NCI-H2081 (cell line): ENCODE measurements at regions not wholly inside any gene's neighbourhood (a gene's known extent, or its start where the extent isn't known, plus 50 kb on each side); places are given as distances from the start of the nearest gene placed in this dataset.

ENCODE experiments used
- DNase-seq, 2 experiments: peaks; one replicate each; lab custom pipeline; 2025; lab: John Stamatoyannopoulos, UW

DNA sequence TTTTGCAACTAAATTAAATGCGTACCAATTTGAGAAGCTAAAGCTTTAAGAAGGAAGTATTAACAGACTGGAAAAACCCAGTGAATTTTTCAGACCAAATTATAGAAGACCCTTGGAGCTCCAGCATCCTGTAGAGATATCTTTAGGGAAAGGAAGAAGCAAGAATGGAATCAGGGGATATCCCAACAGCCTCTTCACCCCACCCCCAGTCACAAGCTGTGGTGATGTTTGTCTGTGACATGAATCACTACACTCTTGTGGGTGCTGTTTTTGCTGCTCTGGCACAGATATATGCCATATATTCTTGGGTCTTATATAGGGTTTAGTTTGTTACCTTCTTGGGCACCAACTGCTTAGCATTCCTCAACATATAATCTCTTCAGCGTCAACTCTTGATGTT lies 78.5 kb upstream of the BCL6 start:
- DNase-seq: no peak

DNA sequence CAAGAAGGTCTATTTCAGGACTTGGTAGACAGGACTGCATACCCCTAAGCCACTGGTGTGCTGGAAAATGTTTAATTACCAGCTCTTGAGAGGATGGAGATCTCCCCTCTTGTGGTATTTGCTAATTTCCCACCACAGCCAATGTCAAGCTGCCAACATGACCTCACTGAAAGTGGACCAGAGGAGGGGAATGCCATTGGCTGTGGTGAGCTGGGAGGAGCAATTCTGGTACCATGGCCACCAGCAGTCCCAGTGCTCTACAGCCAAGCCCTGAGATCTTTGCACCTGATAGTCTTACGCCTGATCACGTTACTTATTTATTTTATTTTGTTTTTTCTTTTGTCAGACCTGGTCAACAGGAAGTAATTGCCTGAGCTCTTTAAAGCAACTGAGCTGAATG lies 82.5 kb upstream of the BCL6 start:
- no peak for DNase-seq

DNA sequence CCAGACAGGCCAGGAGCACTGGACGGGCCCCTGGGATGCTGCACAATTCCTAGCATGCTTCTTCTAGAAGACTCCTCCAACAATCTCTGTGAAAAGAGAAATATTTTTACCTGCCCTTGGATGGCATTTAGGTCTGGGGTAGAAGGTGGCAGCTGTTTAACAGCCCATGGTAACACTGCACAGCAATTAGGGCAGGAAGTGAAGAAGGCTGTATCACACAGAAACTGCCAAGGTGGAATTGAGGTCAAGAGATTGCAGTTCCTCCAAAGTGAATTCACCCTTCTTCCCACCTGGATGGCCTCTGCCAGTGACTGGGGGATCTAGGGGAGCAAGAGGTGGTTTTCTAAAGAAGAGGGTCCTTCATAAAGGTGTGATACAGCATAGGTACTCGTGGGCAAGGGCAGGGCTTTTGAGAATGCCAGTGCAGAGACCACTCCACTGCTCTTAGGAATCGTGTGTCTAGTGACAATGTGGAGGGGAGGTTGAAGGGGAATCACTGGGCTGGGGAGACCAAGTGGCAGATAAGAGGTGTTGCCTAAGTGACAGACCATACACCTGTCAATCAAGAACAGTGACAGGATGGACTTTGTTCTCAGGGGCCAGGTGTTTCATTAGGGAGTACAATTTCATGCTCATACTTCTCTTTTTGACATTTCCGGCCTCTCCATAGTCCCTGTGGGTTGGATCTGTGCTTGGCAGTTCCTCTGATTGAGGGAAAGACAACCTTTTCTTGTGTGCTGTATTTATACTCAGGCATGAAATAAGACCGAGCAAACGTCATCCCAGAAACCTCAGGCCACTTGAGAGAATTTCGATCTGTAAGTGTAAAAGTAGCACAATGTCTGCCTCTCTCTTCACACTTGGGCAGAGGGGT lies 83.5 kb upstream of the BCL6 start:
- no peak for DNase-seq

DNA sequence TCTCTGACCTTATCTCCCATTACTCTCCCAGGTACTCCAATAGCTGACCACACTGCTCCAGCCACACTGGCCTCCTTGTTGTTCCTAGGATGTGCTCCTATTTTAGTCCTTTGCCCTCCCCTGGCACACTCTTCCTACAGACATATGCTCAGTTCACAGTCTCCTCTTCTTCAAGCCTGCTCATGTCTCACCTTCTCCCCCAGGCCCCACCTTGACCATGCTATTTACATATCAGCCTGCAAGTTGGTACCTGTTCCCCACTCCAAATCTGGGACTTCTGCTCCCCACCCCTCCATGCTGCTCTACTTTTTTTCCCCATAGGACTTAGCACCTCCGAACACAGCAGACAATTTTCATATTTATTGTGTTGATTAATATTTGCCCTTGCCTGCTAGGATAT lies 84.9 kb upstream of the BCL6 start:
- no peak for DNase-seq

DNA sequence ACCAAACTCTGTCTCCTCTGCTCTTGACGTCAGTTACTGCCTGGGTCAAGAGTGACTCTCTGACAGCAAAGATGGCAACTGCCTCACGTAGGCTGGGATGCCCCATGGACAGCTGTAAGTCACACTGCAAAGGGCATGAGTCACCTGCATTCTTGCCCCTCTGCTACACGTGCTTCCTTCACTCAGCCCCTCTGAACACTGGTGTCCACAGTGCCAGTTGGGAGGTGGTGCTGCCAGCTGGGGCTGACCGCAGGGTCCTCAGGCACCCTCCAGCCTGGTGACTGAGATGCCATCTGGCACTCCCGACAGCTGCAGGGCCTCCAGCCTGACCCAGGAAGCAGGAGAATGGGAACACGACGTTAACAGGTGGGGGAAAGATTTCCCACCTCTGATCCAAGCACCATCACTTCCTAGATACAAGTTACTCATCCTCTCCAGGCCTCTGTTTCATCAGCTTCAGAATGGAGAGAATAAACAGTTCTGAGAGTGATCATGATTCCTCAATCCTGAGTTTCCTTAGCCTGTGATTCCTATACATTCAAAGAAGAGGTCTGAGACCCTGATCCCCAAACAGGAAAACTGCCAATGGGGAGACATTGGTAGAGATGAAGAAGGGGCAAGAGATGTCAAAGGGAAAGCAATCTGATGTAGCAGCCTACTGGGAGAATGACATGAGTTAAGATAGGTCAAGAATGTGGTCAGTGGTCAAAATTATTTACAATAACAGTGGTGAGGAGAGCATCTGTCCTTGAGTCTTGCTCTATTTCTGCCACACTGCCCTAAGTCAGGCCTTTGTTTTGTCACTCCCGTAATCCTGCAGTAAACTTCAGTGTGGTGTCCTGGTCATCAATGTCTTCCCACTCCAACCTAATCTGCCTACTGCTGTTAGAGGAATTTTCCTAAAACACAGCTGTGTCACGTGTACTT lies 86.1 kb upstream of the BCL6 start:
- DNase-seq: no peak

DNA sequence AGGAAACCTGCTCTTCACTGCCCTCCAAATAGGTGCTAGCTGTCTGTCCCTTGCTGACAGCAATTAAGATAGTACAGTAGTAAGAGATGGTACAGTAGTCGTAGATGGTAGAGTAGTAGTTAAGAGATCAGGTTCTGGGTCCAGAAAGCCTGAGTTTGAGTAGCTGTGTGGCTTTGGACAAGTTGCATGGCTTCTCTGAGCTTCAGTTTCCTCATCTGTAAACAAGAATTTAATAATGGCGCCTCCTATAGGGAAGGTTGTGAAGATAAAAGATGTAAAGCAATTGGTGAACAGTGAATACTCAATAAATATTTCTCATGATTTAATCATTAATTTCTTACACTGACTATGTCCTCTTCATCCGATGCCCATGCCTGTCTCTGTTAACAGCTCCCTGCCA lies 86.9 kb upstream of the BCL6 start:
- DNase-seq: no peak

DNA sequence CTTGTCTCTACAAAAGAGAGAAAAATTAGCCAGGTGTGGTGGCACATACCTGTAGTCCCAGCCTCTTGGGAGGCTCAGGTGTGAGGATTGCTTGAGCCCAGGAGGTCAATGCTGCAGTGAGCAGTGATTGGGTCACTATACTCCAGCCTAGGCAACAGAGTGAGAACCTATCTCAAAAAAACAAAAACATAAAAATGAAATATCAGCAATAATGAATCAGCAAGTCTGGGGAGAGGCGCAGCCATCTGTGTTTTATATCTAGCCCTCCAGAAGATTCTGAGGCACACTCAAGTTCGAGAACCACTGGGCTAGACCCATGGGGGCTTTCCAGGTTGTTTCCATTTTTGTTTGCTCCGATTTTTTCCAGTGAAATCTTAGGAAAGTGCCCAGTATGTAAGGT lies 88.1 kb upstream of the BCL6 start:
- DNase-seq: no peak

DNA sequence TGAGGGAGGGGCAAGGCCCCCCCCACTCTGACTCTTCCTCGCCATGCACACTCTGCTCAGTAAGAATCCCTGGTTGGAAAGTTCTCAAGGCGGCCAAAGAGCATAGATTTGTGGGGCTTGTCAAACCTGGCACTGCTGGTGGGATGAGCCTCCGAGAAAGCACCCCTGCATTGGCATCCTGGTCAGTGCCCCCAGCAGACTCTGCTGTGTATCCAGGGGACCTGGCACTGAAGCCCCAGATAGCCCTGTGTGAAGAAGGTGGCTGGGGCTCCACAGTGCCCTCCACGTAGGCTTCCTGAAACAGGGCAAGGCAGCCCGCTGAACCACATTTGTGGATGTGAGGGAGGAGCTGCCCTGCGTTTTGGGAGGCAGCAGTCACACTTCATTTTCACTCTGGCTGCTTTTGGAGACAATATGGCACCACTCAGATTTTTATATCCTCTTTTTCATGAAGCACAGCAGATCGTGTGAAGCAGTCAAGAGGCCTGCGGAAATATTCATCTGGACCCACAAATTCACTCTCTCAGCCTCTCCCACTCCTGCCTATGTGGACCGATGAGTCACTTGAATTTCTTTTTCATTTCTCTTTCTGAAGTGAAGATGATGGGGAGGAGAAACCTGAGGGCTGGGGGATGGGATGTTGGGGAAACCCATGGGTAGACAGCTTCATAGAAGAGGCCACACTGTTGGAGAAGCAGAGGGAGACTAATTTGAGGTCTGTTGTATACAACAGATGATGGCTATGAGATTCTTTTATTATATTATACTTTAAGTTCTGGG lies 88.7 kb upstream of the BCL6 start:
- no peak for DNase-seq

DNA sequence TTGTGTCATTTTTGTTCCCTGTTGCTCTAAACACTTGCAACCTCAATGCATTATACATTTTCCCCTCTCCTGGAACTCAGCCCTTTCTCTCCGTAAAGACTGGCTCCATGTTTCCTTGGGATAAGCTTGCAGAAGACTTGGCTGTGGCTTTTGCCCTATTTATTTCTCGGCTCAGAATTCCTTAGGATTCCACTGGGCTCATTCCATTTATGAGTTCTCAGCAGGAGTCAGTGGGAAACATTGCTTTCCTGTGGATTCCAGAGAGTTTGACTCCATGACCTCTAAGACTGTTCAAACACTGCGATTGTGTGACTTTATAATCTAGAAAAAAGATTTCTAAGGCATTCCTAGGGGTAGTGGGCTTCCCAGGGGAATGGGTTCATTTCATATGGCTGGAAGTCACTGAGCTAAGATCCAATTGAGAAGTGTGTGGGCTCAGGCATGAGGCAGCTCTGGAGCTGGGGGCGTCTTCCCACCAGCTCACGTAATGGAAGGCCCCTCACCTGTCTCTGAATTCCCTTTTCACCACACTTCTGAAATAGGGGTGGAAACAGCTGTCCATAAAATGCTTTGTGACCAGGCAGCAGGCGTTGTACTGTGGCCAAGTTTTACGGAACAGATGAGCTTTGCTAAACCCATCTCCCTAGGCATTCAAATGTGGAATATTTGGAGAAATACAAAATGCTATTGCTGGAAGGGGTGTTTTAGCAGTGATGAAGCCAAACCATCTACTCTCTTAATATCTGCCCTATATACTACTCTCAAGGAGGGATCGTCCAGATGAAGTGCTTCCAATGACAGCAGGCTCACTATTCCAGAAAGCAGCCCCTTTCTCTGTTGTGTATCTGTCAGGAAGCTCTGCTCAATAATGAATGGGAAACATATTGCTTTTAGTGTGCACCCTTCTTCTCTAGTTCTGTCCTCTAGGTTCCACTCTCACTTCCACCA lies 91.8 kb upstream of the BCL6 start:
- no peak for DNase-seq

DNA sequence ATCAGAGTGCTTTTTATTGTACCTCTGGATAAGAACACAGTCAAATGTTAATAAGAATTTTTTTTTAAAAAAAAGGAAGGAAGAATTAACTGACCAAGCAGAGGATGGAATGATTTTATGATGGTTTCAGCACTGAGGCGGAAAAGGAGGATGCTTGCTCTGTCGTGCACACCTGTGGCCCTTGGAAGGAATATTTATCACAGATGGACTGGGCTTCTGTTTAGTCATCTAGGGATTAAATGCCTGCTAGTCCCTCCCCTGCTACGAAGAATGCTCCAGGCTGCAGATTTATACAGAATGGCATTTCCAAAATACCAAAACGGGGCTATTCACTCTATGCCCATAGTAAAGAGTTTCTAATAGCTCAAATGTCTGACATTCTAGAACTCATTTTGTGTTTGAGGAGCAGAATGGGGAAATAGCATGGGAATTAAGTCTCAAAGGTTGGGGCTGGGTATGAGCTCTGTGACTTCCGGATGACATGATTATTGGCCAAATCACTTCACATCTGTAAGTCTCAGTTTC lies 92.8 kb upstream of the BCL6 start:
- no peak for DNase-seq

DNA sequence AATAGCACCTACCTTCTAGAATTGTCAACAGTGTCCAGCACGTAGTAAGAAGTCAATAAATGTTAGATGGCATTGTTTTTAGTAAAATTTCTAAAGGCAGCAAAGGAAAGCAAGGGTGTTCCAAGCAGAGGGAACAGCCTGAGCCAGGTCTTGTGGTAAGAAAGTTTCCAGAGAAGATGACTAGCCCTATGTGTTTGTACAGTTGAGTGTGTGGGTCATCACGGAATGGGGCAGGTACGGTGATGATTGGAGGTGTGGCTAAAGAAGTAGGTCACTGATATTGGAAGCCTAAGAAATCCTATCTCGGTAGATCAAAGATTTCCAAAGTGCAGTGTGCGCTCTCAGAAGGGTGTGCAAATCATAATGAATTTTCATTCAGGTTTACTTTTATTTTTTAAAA lies 94.2 kb upstream of the BCL6 start:
- no peak for DNase-seq

DNA sequence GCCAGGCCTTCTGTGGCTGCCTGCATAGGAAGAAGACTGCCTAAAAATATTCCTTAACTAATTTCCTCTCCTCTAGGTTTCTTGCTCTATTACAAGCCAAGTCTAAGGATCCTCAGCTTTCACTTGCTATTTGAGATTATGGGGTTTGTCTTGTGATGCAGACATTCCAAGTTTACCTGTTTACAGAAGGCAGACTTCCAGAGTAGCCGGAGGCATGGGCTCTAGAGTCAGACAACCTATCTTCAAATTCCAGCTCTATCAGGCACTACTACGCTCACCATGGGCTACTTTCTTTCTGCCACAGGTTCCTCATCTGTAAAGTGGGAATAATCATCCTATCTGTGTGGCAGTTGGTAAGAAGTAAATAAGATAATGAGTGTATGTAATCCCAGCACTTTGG lies 95.6 kb upstream of the BCL6 start:
- DNase-seq: no peak

DNA sequence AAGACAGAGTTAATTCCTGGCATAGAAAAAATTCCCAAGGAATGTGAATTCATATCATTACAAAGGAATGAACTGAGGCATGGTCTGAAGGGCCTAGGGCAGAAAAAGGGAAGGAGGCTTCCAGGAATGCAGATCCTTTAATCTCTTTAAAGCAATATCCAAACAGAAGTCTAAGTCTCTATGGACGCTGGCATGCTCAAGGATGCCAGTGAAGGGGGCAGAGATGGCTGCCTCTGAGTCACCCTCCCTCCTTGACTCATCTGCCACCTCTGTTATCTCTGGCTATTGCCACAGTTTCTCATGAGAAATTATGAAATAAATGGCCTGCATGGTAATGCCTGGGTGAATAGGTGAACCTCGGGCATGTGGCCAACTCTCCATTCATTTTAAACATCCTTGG lies 96.3 kb upstream of the BCL6 start:
- DNase-seq: no peak

DNA sequence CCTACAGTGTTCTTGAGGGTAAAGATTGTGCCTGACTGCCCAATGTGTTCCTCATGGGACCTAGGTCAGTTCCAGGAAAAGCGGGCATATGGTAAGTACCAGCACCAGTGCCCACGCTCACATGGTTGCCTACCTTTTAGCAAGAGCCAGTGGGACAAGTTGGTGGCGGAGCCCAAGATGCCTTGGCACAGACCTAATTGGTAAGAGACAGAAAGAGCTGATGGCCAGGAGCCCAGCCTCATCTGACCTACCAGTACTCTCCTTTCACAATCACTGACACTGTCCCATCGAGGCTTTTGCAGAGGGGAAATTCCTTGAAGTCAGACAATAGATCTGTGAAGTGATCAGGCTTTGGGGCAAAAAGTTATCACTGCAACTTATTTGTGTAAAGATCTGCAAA lies 98.4 kb upstream of the BCL6 start:
- no peak for DNase-seq

DNA sequence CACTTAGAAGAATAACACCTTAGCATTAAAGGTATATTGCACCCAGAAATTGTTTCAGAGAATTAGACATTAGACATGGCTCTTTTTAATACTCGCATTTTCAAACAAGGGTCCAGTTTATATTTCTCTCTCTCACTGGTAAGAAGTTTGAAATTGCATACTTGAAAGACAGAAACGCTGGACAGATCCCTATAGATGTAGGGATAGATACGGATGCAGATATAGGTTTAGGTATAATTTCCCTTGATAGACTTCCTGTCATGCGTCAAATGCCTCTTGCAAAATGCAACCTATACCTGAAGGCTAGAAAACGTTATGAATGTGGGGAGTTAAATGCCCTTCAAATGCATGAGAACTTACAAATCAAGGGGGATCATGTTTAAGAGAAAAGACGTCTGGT lies 99.4 kb upstream of the BCL6 start:
- DNase-seq: no peak

DNA sequence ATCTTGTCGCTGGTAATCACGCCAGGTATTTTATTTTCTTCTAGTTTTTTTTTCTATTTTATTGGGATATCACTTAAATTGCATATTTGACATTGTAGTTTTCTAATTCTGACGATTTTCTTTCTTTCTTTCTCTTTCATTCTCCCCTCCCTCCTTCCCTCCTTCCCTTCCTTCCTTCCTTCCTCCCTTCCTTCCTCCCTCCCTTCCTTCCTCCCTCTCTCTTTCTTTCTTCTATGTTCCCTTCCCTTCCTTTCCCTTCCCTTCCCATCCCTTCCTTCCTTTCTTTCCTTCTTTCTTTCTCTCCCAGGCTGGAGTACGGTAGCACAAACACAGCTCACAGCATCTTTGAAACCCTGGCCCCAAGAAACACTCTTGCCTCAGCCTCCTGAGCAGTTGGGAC lies 100.6 kb upstream of the BCL6 start:
- no peak for DNase-seq

DNA sequence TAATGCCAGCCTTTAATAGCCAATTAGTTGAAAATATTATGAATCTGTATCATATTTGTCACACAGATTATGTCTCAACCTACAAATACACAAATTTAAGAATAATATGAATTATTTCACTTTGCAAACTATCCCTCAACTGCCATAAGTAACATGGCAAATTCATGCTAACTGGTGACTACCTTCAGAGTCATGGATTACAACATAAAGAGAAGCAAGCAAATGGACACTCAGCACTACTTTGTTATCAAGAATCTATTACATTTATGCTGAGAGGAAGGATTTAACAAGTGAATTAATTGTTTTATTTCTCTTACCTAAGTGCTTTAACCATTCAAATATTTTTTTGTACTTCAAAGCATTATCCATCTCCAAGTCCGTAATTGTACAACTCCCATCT lies 103.1 kb upstream of the BCL6 start:
- no peak for DNase-seq

DNA sequence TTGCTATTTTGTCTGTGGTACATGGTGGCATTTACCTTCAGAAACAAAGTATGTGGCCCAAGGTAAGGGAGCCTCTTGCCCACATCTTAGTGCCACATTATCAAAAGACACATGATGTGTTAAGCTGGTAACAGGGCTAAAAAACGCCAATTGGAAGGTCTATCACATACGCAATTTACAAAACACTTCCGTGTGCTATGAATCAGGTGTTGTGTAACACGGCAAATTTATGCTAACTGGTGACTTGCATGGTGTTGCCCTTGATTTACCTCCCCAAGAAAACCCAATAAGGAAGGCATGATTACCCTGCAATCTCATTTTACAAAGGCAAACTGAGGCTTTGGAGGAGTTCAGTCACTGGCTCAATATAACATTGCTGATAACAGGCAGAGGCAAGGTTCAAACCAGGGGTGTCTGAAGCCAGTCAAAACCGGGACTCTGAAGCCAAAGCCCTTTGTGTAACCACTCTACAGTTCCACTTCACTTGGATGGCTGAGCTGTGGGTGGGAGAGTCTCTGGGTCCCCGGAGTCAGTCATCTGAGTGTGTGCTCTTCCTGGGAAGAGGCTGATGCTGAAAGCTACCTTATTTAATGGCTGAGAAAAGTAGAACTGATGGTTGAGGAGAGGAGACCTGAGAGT lies 103.9 kb upstream of the BCL6 start:
- no peak for DNase-seq

DNA sequence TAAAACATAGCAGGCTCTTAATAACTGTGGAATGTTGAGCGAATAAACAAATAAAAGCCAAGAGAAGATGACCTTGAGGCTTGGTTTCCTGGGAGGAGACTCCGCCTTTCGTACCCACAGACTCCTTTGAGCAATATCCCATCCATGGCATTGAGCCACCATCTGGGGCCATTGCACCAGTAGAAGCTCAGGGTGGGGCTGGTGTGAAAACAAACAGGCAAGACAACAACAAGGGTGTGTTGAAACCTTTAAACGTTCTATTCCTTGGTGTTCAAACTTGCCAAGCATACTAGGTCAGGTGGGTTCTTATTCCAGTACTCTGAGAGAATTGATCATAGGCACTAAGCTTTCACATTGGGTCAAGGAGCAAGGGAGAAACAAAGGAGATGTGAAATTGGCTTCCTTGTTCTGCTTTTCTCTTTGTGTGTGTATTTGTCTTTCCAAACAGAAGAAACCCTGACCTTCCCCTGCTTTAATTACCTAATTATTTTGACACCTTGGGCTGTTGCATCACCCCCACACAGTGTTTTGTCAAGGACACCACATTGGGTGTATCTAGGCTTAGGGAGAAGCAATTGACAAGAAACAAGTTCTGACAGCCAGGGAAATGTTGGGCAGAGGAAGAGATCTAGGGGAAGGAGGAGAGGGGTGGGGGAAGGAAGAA lies 105.1 kb upstream of the BCL6 start:
- no peak for DNase-seq
